ENCODE measurements at regions not wholly inside any gene's neighbourhood (a gene's known extent, or its start where the extent isn't known, plus 50 kb on each side); places are given as distances from the start of the nearest gene placed in this dataset.
"Not testable (repeated sequence)": the region's sequence is repeated elsewhere in the genome, so short reads cannot be mapped to it uniquely, and the experiment has no call there.

DNA sequence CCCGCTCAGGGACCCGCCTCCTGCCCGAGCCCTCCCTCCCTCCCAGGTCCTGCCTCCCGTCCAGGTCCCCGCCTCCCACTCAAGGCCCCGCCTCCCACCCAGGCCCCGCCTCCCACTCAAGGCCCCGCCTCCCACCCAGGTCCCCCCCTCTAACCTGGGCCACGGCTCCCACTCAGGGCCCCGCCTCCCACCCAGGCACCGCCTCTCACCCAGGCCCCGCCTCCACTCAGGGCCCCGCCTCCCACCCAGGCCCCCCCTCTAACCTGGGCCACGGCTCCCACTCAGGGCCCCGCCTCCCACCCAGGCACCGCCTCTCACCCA, 103.5 kb downstream of the FAM53A start:
- TF ChIP-seq, protein P1, sequence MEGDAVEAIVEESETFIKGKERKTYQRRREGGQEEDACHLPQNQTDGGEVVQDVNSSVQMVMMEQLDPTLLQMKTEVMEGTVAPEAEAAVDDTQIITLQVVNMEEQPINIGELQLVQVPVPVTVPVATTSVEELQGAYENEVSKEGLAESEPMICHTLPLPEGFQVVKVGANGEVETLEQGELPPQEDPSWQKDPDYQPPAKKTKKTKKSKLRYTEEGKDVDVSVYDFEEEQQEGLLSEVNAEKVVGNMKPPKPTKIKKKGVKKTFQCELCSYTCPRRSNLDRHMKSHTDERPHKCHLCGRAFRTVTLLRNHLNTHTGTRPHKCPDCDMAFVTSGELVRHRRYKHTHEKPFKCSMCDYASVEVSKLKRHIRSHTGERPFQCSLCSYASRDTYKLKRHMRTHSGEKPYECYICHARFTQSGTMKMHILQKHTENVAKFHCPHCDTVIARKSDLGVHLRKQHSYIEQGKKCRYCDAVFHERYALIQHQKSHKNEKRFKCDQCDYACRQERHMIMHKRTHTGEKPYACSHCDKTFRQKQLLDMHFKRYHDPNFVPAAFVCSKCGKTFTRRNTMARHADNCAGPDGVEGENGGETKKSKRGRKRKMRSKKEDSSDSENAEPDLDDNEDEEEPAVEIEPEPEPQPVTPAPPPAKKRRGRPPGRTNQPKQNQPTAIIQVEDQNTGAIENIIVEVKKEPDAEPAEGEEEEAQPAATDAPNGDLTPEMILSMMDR (conservative IDR thresholded peaks at IDR 0.05; ENCODE audit: low read depth, low read length) = not testable (repeated sequence)
- not testable (repeated sequence) for TF ChIP-seq EZH2 (IDR thresholded peaks at IDR 0.05; ENCODE audit: borderline replicate concordance, low read depth, low read length, poor library complexity, severe bottlenecking)

Data from A673 (cell line).